MM.1S (cell line): ENCODE measurements at regions not wholly inside any gene's neighbourhood (a gene's known extent, or its start where the extent isn't known, plus 50 kb on each side); places are given as distances from the start of the nearest gene placed in this dataset.

Source experiments
- DNase-seq: peaks from one replicate; pipeline ENCODE4 v3.0.0-alpha.2; 2015
- H2AFZ ChIP-seq: fragments of 300-600 bp; sonication (generic); 2 replicates; pipeline ENCODE4 v1.6.0; 2016; ENCODE audit warnings: antibody characterized with exemption, low read length
- H3F3A ChIP-seq: fragments of 300-600 bp; sonication (generic); 2 replicates; pipeline ENCODE4 v1.6.1; 2016; ENCODE audit warnings: mild to moderate bottlenecking, antibody characterized with exemption, low read length, moderate library complexity, mixed read lengths; ENCODE audit not compliant: insufficient read depth
- H3K27ac ChIP-seq: fragments of 300-600 bp; sonication (generic); 2 replicates; pipeline ENCODE4 v1.5.1; 2016; ENCODE audit warnings: mild to moderate bottlenecking, low read length
- H3K27me3 ChIP-seq: fragments of 300-600 bp; sonication (generic); replicated peaks from 2 replicates; pipeline ENCODE4 v1.6.0; 2016; ENCODE audit warnings: low read length; ENCODE audit not compliant: insufficient read depth
- H3K36me3 ChIP-seq: fragments of 300-600 bp; sonication (generic); replicated peaks from 2 replicates; pipeline ENCODE4 v1.6.1; 2016; ENCODE audit warnings: mild to moderate bottlenecking, low read length, mixed read lengths; ENCODE audit not compliant: insufficient read depth
- H3K4me1 ChIP-seq: fragments of 300-600 bp; sonication (generic); 2 replicates; pipeline ENCODE4 v1.6.1; 2016; ENCODE audit warnings: low read length, mixed read lengths
- H3K4me2 ChIP-seq: fragments of 300-600 bp; sonication (generic); 2 replicates; pipeline ENCODE4 v1.6.0; 2016; ENCODE audit warnings: low read depth, low read length
- H3K4me3 ChIP-seq: fragments of 300-600 bp; sonication (generic); 2 replicates; pipeline ENCODE4 v1.5.1; 2016; ENCODE audit warnings: low read length, mixed read lengths
- H3K79me2 ChIP-seq: fragments of 300-600 bp; sonication (generic); 2 replicates; pipeline ENCODE4 v1.6.1; 2016; ENCODE audit warnings: mixed run types, low read length, mixed read lengths
- H3K9ac ChIP-seq: fragments of 300-600 bp; sonication (generic); 2 replicates; pipeline ENCODE4 v1.6.1; 2016; ENCODE audit warnings: low read length, mixed read lengths
- H3K9me2 ChIP-seq: fragments of 300-600 bp; sonication (generic); replicated peaks from 2 replicates; pipeline ENCODE4 v1.6.1; 2016; ENCODE audit warnings: mild to moderate bottlenecking, low read length, mixed read lengths; ENCODE audit not compliant: insufficient read depth
- H3K9me3 ChIP-seq: fragments of 300-600 bp; sonication (generic); replicated peaks from 2 replicates; pipeline ENCODE4 v1.6.1; 2016; ENCODE audit warnings: mild to moderate bottlenecking, low read length, mixed read lengths; ENCODE audit not compliant: insufficient read depth
- H4K20me1 ChIP-seq: fragments of 300-600 bp; sonication (generic); 2 replicates; pipeline ENCODE4 v1.6.1; 2016; ENCODE audit warnings: mild to moderate bottlenecking, low read length, moderate library complexity, mixed read lengths; ENCODE audit not compliant: insufficient read depth
- EZH2 ChIP-seq: fragments of 300-600 bp; sonication (generic); optimal IDR thresholded peaks from 2 replicates; pipeline ENCODE3; 2017; ENCODE audit warnings: low read depth, mild to moderate bottlenecking, antibody characterized with exemption, low read length, mixed read lengths
- EZH2phosphoT487 ChIP-seq: fragments of 300-600 bp; sonication (generic); IDR thresholded peaks from 2 replicates; pipeline ENCODE4 v1.6.1; 2018; ENCODE audit warnings: antibody characterized with exemption, low read length
- TF ChIP-seq, protein P1 (sequence below): fragments of 300-600 bp; sonication (generic); IDR thresholded peaks from 2 replicates; pipeline ENCODE4 v1.5.1; 2016; ENCODE audit warnings: antibody characterized with exemption, low read length, mixed read lengths

DNA sequence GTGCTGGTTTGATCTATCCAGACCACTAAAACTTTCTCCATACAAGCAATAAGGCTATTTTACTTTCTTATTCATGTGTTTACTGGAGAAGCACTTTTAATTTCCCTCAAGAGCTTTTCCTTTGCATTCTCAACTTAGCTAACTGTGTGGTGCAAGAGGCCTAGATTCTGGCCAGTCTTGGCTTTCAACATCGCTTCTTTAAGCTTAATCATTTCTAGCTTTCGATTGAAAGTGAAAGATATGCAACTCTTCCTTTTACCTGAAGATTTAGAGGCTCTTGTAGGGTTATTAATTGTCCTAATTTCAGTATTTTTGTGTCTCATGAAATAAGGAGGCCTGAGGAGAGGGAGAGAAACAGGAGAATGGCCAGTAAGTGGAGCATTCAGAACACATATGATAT, 234.8 kb upstream of the GADL1 start:
- H2AFZ ChIP-seq: no peak overlapping the region
- H3K27ac ChIP-seq: no peak overlapping the region
- H3K4me3 ChIP-seq: no peak overlapping the region
- no peaks in the 10 kb centered on the region for H3K9me2 ChIP-seq
- DNase-seq: no peak
- H3K4me1 ChIP-seq: no peaks in the 10 kb centered on the region
- no peaks in the 10 kb centered on the region for H3K36me3 ChIP-seq
- no peaks in the 10 kb centered on the region for H3K9me3 ChIP-seq
- no peaks in the 10 kb centered on the region for H4K20me1 ChIP-seq
- H3K4me2 ChIP-seq: no peak overlapping the region
- H3K79me2 ChIP-seq: no peaks in the 10 kb centered on the region
- H3F3A ChIP-seq: no peaks in the 10 kb centered on the region
- no peak overlapping the region for H3K9ac ChIP-seq
- TF ChIP-seq, protein P1, sequence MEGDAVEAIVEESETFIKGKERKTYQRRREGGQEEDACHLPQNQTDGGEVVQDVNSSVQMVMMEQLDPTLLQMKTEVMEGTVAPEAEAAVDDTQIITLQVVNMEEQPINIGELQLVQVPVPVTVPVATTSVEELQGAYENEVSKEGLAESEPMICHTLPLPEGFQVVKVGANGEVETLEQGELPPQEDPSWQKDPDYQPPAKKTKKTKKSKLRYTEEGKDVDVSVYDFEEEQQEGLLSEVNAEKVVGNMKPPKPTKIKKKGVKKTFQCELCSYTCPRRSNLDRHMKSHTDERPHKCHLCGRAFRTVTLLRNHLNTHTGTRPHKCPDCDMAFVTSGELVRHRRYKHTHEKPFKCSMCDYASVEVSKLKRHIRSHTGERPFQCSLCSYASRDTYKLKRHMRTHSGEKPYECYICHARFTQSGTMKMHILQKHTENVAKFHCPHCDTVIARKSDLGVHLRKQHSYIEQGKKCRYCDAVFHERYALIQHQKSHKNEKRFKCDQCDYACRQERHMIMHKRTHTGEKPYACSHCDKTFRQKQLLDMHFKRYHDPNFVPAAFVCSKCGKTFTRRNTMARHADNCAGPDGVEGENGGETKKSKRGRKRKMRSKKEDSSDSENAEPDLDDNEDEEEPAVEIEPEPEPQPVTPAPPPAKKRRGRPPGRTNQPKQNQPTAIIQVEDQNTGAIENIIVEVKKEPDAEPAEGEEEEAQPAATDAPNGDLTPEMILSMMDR: no peak
- TF ChIP-seq EZH2 (no peak), EZH2phosphoT487 (no peak)
- H3K27me3 ChIP-seq: no peaks in the 10 kb centered on the region

DNA sequence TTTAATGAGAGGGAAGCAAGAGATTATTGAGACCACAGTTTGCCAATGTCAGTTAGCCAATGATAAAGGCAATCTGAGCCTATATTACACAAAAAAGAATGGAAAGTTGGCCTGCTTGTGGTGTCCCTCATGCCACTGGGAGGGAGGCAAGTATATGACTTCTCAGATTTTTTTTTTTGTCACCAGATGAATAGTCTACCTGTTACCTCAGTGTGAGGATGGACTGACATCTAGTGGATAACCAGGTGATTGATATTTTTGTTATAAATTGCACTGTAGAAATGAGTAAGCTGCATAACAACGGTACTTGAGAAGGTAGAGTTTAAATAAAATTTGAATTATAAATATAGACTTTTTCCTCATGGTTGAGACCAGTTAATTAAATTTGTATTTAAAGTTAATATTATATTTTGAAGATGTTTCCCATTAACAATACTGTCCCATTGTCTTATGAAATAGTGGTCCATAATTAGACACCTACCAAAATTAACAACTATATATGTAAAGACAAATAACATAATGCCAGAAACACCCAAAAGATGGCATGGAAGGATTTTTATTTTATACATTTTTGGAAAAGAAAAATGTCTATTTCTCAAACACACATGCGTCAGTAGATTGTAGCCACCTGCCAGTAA, 237.8 kb upstream of the GADL1 start:
- TF ChIP-seq, protein P1: peak; percentile 55
- no peak for TF ChIP-seq EZH2phosphoT487
- H3K27ac ChIP-seq: no peak overlapping the region

GRCh38 chr3:31133541-31133940, 239.1 kb upstream of the GADL1 start:
- no peak overlapping the region for H3K9ac ChIP-seq
- no peak overlapping the region for H2AFZ ChIP-seq
- H3K4me1 ChIP-seq: no peaks in the 10 kb centered on the region
- H3K27ac ChIP-seq: no peak overlapping the region
- no peak overlapping the region for H3K4me3 ChIP-seq
- H3K9me3 ChIP-seq: no peaks in the 10 kb centered on the region
- H3K9me2 ChIP-seq: no peaks in the 10 kb centered on the region
- no peak overlapping the region for H3K4me2 ChIP-seq
- TF ChIP-seq EZH2: no peak
- no peaks in the 10 kb centered on the region for H3K36me3 ChIP-seq
- no peaks in the 10 kb centered on the region for H3K27me3 ChIP-seq
- no peaks in the 10 kb centered on the region for H3F3A ChIP-seq
- no peak for DNase-seq
- H4K20me1 ChIP-seq: no peaks in the 10 kb centered on the region
- H3K79me2 ChIP-seq: no peaks in the 10 kb centered on the region

More for the DNA sequence above, 237.8 kb upstream of the GADL1 start:
- Histone ChIP-seq H3K9ac (no peak overlapping the region), H4K20me1 (no peaks in the 10 kb centered on the region), H3K4me1 (no peaks in the 10 kb centered on the region), H3K36me3 (no peaks in the 10 kb centered on the region), H3F3A (no peaks in the 10 kb centered on the region), H3K27me3 (no peaks in the 10 kb centered on the region), H3K4me2 (no peak overlapping the region), H3K9me3 (no peaks in the 10 kb centered on the region), H2AFZ (no peak overlapping the region), H3K4me3 (no peak overlapping the region), H3K9me2 (no peaks in the 10 kb centered on the region), H3K79me2 (no peaks in the 10 kb centered on the region)
- peak; percentile 37 for DNase-seq

- Histone ChIP-seq H3K9ac (no peak overlapping the region), H3K27me3 (no peaks in the 10 kb centered on the region), H3K9me2 (no peaks in the 10 kb centered on the region), H3K36me3 (no peaks in the 10 kb centered on the region), H3K4me3 (no peak overlapping the region), H3K9me3 (no peaks in the 10 kb centered on the region), H3K4me1 (no peaks in the 10 kb centered on the region), H3K79me2 (no peaks in the 10 kb centered on the region), H4K20me1 (no peaks in the 10 kb centered on the region), H3F3A (no peaks in the 10 kb centered on the region), H2AFZ (no peak overlapping the region), H3K4me2 (no peak overlapping the region), H3K27ac (no peak overlapping the region)
- DNase-seq: peak; percentile 42
- TF ChIP-seq, protein P1: no peak
- no peak for TF ChIP-seq EZH2phosphoT487
- no peak for TF ChIP-seq EZH2
These were observed 241.1 kb upstream of the GADL1 start for GRCh38 chr3:31135546-31135945.
